Vagina (tissue), 2 donors: ENCODE measurements at regions not wholly inside any gene's neighbourhood (a gene's known extent, or its start where the extent isn't known, plus 50 kb on each side); places are given as distances from the start of the nearest gene placed in this dataset.

Experiments used
- CTCF ChIP-seq, 3 experiments: fragments of 450-650 bp in 2 of 3; fragments of 200-600 bp in 1 of 3; sonication (generic) in 1 of 3; IDR thresholded peaks; one replicate each; pipeline ENCODE4 v1.5.1; 2017 to 2019; ENCODE audit warnings: antibody characterized with exemption in 3 of 3, mild to moderate bottlenecking in 2 of 3, moderate library complexity in 2 of 3
- POLR2A ChIP-seq, 2 donors: fragments of 450-650 bp; IDR thresholded peaks; one replicate each; pipeline ENCODE4 v1.6.1; 2017; ENCODE audit warnings: antibody characterized with exemption in 2 of 2, mild to moderate bottlenecking in 2 of 2, moderate library complexity in 2 of 2
- POLR2AphosphoS5 ChIP-seq, 2 donors: sonication (generic); formaldehyde crosslinking; IDR thresholded peaks; one replicate each; pipeline ENCODE4 v1.9.0; 2017; ENCODE audit warnings: antibody characterized with exemption in 2 of 2, mild to moderate bottlenecking in 2 of 2, low read depth in 1 of 2; ENCODE audit not compliant: insufficient read depth in 1 of 2

- TF ChIP-seq POLR2AphosphoS5 (IDR thresholded peaks at IDR 0.05; ENCODE audit: insufficient read depth in 1 of 2, low read depth in 1 of 2) (no peak), CTCF (IDR thresholded peaks at IDR 0.05) (no peak), POLR2A (IDR thresholded peaks at IDR 0.05) (no peak)
Observed at GRCh38 chr13:37456041-37456440, 142.5 kb downstream of the POSTN start.
